Panc1 (cell line): ENCODE measurements at regions not wholly inside any gene's neighbourhood (a gene's known extent, or its start where the extent isn't known, plus 50 kb on each side); places are given as distances from the start of the nearest gene placed in this dataset.

Experiments used
- CTCF ChIP-seq: fragments of 450-650 bp; IDR thresholded peaks from 2 replicates; pipeline ENCODE4 v1.5.1; 2017; ENCODE audit warnings: mild to moderate bottlenecking
- POLR2AphosphoS5 ChIP-seq: IDR thresholded peaks from 2 replicates; pipeline ENCODE4 v1.6.1; 2012; ENCODE audit warnings: mild to moderate bottlenecking, low read depth, low read length, moderate library complexity
- SIN3A ChIP-seq: IDR thresholded peaks from 2 replicates; pipeline ENCODE4 v1.6.1; 2012; ENCODE audit warnings: low read depth, mild to moderate bottlenecking, low read length, moderate library complexity, borderline replicate concordance; ENCODE audit not compliant: insufficient read depth
- TCF7L2 ChIP-seq: IDR thresholded peaks from 2 replicates; pipeline ENCODE4 v1.6.1; 2011; ENCODE audit warnings: mild to moderate bottlenecking, low read depth, low read length, inconsistent platforms

GRCh38 chr13:103961784-103962183, 895.6 kb upstream of the SLC10A2 start:
- TF ChIP-seq POLR2AphosphoS5 (no peak), CTCF (no peak), SIN3A (no peak), TCF7L2 (no peak)
